ENCODE measurements at regions not wholly inside any gene's neighbourhood (a gene's known extent, or its start where the extent isn't known, plus 50 kb on each side); places are given as distances from the start of the nearest gene placed in this dataset.
"Not testable (repeated sequence)": the region's sequence is repeated elsewhere in the genome, so short reads cannot be mapped to it uniquely, and the experiment has no call there.

- no peak for DNase-seq (ENCODE audit: low read depth in 2 of 2)
Observed at GRCh38 chr1:181172082-181172481, 83.6 kb downstream of the IER5 start.

- DNase-seq (ENCODE audit: low read depth in 2 of 2), result no peak
Observed at GRCh38 chr1:181173761-181174447, 85.4 kb downstream of the IER5 start.

GRCh38 chr1:181174861-181175260, 86.4 kb downstream of the IER5 start:
- no peak for DNase-seq (ENCODE audit: low read depth in 2 of 2)

- no peak for DNase-seq (ENCODE audit: low read depth in 2 of 2)
Observed at GRCh38 chr1:181175356-181175910, 86.9 kb downstream of the IER5 start.

- no peak for DNase-seq (ENCODE audit: low read depth in 2 of 2)
Observed at GRCh38 chr1:181175955-181176354, 87.5 kb downstream of the IER5 start.

- DNase-seq (ENCODE audit: low read depth in 2 of 2), result no peak
Observed at GRCh38 chr1:181178241-181178879, 89.9 kb downstream of the IER5 start.

- no peak for DNase-seq (ENCODE audit: low read depth in 2 of 2)
Observed at GRCh38 chr1:181179279-181179986, 90.9 kb downstream of the IER5 start.

GRCh38 chr1:181179987-181180365, 91.5 kb downstream of the IER5 start:
- DNase-seq (ENCODE audit: low read depth in 2 of 2), result peak in 1 of 2 donors; percentile 26

GRCh38 chr1:181180407-181181031, 92.0 kb downstream of the IER5 start:
- DNase-seq (ENCODE audit: low read depth in 2 of 2), result no peak

GRCh38 chr1:181181792-181182585, 93.5 kb downstream of the IER5 start:
- DNase-seq (ENCODE audit: low read depth in 2 of 2), result no peak

- no peak for DNase-seq (ENCODE audit: low read depth in 2 of 2)
Observed at GRCh38 chr1:181184621-181185020, 96.1 kb downstream of the IER5 start.

GRCh38 chr1:181185461-181185860, 97.0 kb downstream of the IER5 start:
- DNase-seq (ENCODE audit: low read depth in 2 of 2), result no peak

- not testable (repeated sequence) for DNase-seq (ENCODE audit: low read depth in 2 of 2)
Observed at GRCh38 chr1:181186133-181186532, 97.6 kb downstream of the IER5 start.

- DNase-seq (ENCODE audit: low read depth in 2 of 2), result no peak
Observed at GRCh38 chr1:181187337-181188126, 99.0 kb downstream of the IER5 start.

- no peak for DNase-seq (ENCODE audit: low read depth in 2 of 2)
Observed at GRCh38 chr1:181189245-181189644, 100.7 kb downstream of the IER5 start.

- peak; percentile 61 to 79 for DNase-seq (ENCODE audit: low read depth in 2 of 2)
Observed at GRCh38 chr1:181189691-181190363, 101.3 kb downstream of the IER5 start.

GRCh38 chr1:181190364-181191035, 102.0 kb downstream of the IER5 start:
- no peak for DNase-seq (ENCODE audit: low read depth in 2 of 2)

GRCh38 chr1:181191494-181192040, 103.1 kb downstream of the IER5 start:
- no peak for DNase-seq (ENCODE audit: low read depth in 2 of 2)

- DNase-seq (ENCODE audit: low read depth in 2 of 2), result no peak
Observed at GRCh38 chr1:181192316-181192715, 103.8 kb downstream of the IER5 start.
